ENCODE measurements at regions not wholly inside any gene's neighbourhood (a gene's known extent, or its start where the extent isn't known, plus 50 kb on each side); places are given as distances from the start of the nearest gene placed in this dataset.

- TF ChIP-seq EP300 (IDR thresholded peaks at IDR 0.05; ENCODE audit: low read depth) (no peak), CTCF (IDR thresholded peaks at IDR 0.05) (no peak), POLR2A (IDR thresholded peaks at IDR 0.05) (no peak), POLR2AphosphoS5 (IDR thresholded peaks at IDR 0.05) (no peak)
These were observed 492.0 kb upstream of the NRSN1 start for GRCh38 chr6:23633996-23634395.

All from transverse colon (tissue), 4 donors.